ENCODE measurements at regions not wholly inside any gene's neighbourhood (a gene's known extent, or its start where the extent isn't known, plus 50 kb on each side); places are given as distances from the start of the nearest gene placed in this dataset.

- no peaks in the 10 kb centered on the region for H3K4me1 ChIP-seq (ENCODE audit: control insufficient read depth, low read length)
- H4K20me1 ChIP-seq (ENCODE audit: control insufficient read depth, insufficient read depth, low read depth, low read length), result no peaks in the 10 kb centered on the region
- H3K27ac ChIP-seq (ENCODE audit: low read depth, low read length), result no peak overlapping the region
- no peaks in the 10 kb centered on the region for H3K79me2 ChIP-seq (ENCODE audit: control insufficient read depth, low read length)
- H3K4me2 ChIP-seq (ENCODE audit: low read length), result no peak overlapping the region
- no peaks in the 10 kb centered on the region for H3K27me3 ChIP-seq (ENCODE audit: control insufficient read depth, low read length)
- H3K9me3 ChIP-seq (ENCODE audit: control insufficient read depth, insufficient read depth, low read length), result no peaks in the 10 kb centered on the region; the same call in 1 of the 2 replicates
- no peaks in the 10 kb centered on the region for H3K36me3 ChIP-seq (ENCODE audit: control insufficient read depth, low read length)
- no peaks in the 10 kb centered on the region for H3F3A ChIP-seq (ENCODE audit: control insufficient read depth, insufficient read depth)
- TF ChIP-seq EZH2phosphoT487 (IDR thresholded peaks at IDR 0.05; ENCODE audit: borderline replicate concordance, low read length), result no peak
- TF ChIP-seq CTCF (IDR thresholded peaks at IDR 0.05; ENCODE audit: low read depth, low read length, poor library complexity, severe bottlenecking), result no peak
- H3K9me2 ChIP-seq (replicated peaks; ENCODE audit: control insufficient read depth, low read length), result no peaks in the 10 kb centered on the region
- H3K4me3 ChIP-seq (ENCODE audit: low read length), result no peak overlapping the region
These were observed 347.5 kb downstream of the MAFB start for GRCh38 chr20:40341561-40341960.

GRCh38 chr20:40339661-40340449 is 349.2 kb downstream of the MAFB start:
- no peaks in the 10 kb centered on the region for H3K4me1 ChIP-seq (ENCODE audit: control insufficient read depth, low read length)
- no peaks in the 10 kb centered on the region for H3K79me2 ChIP-seq (ENCODE audit: control insufficient read depth, low read length)
- no peak for TF ChIP-seq EZH2phosphoT487 (IDR thresholded peaks at IDR 0.05; ENCODE audit: borderline replicate concordance, low read length)
- no peak for TF ChIP-seq CTCF (IDR thresholded peaks at IDR 0.05; ENCODE audit: low read depth, low read length, poor library complexity, severe bottlenecking)
- H3K36me3 ChIP-seq (ENCODE audit: control insufficient read depth, low read length), result no peaks in the 10 kb centered on the region
- H3F3A ChIP-seq (ENCODE audit: control insufficient read depth, insufficient read depth), result no peaks in the 10 kb centered on the region
- no peaks in the 10 kb centered on the region for H3K9me2 ChIP-seq (replicated peaks; ENCODE audit: control insufficient read depth, low read length)
- H4K20me1 ChIP-seq (ENCODE audit: control insufficient read depth, insufficient read depth, low read depth, low read length), result no peaks in the 10 kb centered on the region
- H3K4me2 ChIP-seq (ENCODE audit: low read length), result no peak overlapping the region
- no peaks in the 10 kb centered on the region for H3K9me3 ChIP-seq (ENCODE audit: control insufficient read depth, insufficient read depth, low read length)
- no peaks in the 10 kb centered on the region for H3K27me3 ChIP-seq (ENCODE audit: control insufficient read depth, low read length)
- no peak overlapping the region for H3K27ac ChIP-seq (ENCODE audit: low read depth, low read length)
- no peak overlapping the region for H3K4me3 ChIP-seq (ENCODE audit: low read length)

GRCh38 chr20:40336533-40336932 is 352.5 kb downstream of the MAFB start:
- H3K4me3 ChIP-seq (ENCODE audit: low read length), result no peak overlapping the region
- no peaks in the 10 kb centered on the region for H4K20me1 ChIP-seq (ENCODE audit: control insufficient read depth, insufficient read depth, low read depth, low read length)
- no peaks in the 10 kb centered on the region for H3K9me3 ChIP-seq (ENCODE audit: control insufficient read depth, insufficient read depth, low read length)
- H3K9me2 ChIP-seq (replicated peaks; ENCODE audit: control insufficient read depth, low read length), result no peaks in the 10 kb centered on the region
- no peaks in the 10 kb centered on the region for H3K36me3 ChIP-seq (ENCODE audit: control insufficient read depth, low read length)
- no peak overlapping the region for H3K27ac ChIP-seq (ENCODE audit: low read depth, low read length)
- H3K79me2 ChIP-seq (ENCODE audit: control insufficient read depth, low read length), result no peaks in the 10 kb centered on the region
- no peaks in the 10 kb centered on the region for H3F3A ChIP-seq (ENCODE audit: control insufficient read depth, insufficient read depth)
- TF ChIP-seq CTCF (IDR thresholded peaks at IDR 0.05; ENCODE audit: low read depth, low read length, poor library complexity, severe bottlenecking), result no peak
- TF ChIP-seq EZH2phosphoT487 (IDR thresholded peaks at IDR 0.05; ENCODE audit: borderline replicate concordance, low read length), result no peak
- no peaks in the 10 kb centered on the region for H3K4me1 ChIP-seq (ENCODE audit: control insufficient read depth, low read length)
- no peaks in the 10 kb centered on the region for H3K27me3 ChIP-seq (ENCODE audit: control insufficient read depth, low read length)
- H3K4me2 ChIP-seq (ENCODE audit: low read length), result no peak overlapping the region

Measured in DOHH2 (cell line).